HG03439 (cell line): ENCODE measurements at regions not wholly inside any gene's neighbourhood (a gene's known extent, or its start where the extent isn't known, plus 50 kb on each side); places are given as distances from the start of the nearest gene placed in this dataset.

Experiments used
- ATAC-seq: cut with Tn5 transposase; IDR thresholded peaks from one replicate; pipeline ENCODE4 v1.9.1; 2021; ENCODE audit warnings: mild to moderate bottlenecking, moderate library complexity; ENCODE audit not compliant: unreplicated experiment

DNA sequence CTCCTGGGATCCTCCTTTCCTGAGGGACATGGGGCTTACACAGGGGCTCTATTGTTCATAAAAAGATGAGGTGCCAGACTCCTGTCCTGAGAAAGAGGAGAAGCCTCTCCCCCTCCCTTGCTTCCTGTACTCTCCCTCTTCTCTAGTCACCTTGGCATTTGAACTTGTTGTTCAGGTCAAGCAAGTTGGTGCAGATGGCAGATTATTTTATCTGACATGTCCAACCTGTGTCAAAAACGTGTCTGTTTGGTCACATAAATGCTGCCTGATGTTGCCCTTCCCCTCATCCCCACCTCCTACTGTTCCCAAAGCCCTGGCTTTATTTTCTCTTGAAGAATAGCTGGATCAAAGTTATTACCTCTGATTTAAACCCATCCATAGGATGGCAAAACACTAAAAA lies 154.8 kb downstream of the TMX1 start:
- ATAC-seq: no peak

DNA sequence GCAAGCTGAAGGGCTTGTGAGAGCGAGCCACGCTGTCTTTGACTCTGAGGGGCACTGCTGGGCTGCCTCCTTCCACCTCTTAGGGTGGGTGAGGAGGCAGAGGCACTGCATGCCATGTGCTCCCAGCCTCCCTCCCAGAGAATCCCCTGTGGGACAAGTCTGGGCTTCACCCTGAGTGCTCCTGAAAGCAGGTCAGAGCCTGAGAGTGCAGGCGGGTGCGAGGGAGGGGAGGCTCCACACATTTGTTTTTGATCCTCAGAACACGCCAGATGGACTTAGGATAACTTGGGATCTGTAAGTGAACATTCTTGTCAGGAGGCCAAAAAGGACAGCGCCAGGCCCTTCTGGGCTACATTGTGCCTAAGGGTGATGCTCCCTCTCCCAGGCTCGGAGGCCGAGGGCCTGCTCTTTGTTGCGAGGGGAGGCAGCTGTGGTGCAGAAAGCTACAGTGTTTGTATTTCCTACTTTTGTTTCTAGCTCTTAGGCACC lies 155.4 kb downstream of the TMX1 start:
- ATAC-seq: no peak

- ATAC-seq: no peak
These were observed 156.3 kb downstream of the TMX1 start for GRCh38 chr14:51396222-51396815.

- no peak for ATAC-seq
These were observed 158.9 kb downstream of the TMX1 start for GRCh38 chr14:51398898-51399297.

DNA sequence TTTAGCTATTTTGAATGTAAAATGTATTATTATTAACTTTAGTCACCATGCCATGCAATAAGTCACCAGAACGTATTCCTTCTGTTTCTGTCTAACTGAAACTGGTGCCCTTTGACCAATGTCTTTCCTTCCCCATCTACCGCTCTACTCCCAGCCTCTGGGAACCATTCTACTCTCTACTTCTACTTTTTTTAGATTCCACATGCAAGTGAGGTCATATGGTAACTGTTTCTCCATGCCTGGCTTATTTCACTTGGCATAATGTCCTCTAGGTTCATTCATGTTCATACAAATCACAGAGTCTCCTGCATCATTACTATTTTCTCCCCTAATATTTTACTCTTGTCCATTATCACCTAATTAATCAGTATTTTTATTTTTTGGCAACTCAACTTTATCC lies 160.1 kb downstream of the TMX1 start:
- ATAC-seq: no peak

- ATAC-seq: no peak
These were observed 161.2 kb downstream of the TMX1 start for GRCh38 chr14:51401272-51401671.

DNA sequence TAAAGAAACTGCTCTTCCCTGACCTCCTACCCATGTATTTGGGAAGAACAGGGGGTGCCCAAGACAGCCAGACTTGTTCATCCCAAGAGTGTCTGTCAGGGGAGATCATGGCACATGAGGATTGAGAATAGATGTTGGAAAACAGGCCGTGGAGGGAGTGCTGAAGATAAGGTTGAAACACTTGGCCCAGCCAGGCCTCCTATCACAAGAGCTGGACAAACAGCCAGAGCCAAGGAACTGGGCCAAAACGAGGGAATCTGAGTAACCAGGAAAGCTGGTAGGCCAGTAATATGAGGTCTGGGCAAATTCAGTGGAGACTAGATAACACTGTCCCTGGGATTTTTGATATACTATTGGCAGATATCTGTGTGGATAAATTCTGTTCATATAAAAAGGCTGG lies 161.7 kb downstream of the TMX1 start:
- no peak for ATAC-seq

GRCh38 chr14:51410897-51411296 lies 170.8 kb downstream of the TMX1 start:
- no peak for ATAC-seq

DNA sequence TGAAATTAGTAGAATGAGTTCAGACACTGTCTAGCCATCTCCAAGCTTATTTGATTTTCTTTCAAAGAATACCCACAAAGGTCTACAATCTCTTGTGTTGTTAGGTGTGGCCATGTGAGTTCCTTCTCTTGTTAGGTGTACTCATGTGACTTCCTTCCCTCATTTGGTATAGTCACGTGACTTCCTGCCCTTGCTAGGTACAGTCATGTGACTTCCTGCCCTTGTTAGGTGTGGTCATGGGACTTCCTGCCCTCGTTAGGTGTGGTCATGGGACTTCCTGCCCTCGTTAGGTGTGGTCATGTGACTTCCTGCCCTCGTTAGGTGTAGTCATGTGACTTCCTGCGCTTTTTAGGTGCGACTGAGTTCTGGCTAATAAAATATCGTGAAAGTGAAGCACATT lies 179.6 kb downstream of the TMX1 start:
- ATAC-seq: no peak

DNA sequence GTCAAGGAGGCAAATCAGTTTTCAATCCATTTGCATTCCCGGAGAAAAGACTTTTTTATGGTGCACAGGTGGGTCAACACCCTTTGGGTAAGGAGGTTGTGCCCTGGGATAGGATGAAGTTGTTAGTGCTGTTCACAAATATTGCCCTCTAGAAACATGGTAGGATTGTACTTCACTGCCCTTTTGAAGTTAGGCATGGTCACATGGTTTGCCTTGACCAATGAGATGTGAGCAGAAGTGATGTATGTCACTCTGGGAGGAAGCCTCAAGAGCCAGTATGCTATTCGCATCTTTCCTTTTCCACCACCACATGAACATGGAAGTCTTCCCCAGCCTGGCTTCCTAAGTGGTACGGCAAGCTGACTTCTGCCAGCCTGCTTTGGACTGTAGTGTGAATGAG lies 182.7 kb downstream of the TMX1 start:
- ATAC-seq: no peak

GRCh38 chr14:51424041-51424440 lies 184.0 kb downstream of the TMX1 start:
- ATAC-seq: no peak

DNA sequence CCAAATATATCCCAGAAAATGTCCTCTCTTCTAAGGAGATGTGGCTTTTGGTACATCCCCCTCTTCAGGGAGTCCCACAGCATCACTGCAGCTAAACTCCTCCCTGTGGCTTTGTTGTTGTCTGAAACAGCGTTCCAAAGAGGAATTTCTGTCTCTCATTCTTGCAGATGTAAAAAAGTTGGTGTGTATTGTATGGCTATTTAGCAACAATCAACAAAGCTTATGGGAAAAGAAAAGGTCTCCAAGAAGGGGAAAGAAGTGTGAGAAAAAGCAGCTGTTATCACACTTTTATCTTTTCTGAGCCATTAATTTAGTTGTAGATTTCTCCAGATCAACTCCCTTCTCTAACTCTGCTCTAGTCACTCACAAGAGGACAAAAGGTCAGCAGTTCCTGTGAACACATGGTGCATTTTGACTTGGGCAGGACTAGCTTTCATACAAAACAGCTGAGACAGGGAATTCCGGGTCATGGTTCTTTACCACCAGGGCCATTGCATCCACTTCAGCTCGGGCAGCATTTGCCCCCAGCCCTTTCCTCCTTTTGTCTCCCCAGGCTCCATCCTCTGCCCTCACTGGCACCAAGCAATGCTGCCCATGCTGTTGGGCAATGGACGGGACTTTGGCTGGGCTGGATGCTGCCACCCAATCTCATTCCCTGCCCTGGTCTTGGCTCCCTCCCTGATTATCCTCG lies 184.7 kb downstream of the TMX1 start:
- ATAC-seq: no peak

DNA sequence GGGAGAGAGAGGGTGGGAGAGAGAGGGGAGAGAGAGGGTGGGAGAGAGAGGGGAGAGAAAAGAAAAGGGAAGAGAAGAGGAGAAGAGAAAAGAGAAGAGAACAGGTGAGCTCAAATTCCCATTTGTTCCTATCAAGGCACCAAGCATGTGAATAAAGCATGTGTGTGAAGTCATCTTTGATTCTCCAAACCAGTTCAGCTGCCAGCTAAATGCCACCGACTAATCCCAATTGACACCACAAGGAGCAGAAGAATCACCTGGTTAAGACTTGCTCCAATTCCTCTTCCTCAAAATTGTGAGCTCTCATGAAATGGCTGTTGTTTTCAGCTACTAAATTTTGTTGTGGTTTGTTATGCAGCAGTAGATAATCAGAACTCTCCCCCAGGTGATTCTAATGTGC lies 188.9 kb downstream of the TMX1 start:
- no peak for ATAC-seq

- no peak for ATAC-seq
These were observed 190.0 kb downstream of the TMX1 start for GRCh38 chr14:51430079-51430478.

GRCh38 chr14:51430633-51431032 lies 190.6 kb downstream of the TMX1 start:
- no peak for ATAC-seq

- ATAC-seq: peak; percentile 60
These were observed 191.1 kb downstream of the TMX1 start for GRCh38 chr14:51431033-51431709.

DNA sequence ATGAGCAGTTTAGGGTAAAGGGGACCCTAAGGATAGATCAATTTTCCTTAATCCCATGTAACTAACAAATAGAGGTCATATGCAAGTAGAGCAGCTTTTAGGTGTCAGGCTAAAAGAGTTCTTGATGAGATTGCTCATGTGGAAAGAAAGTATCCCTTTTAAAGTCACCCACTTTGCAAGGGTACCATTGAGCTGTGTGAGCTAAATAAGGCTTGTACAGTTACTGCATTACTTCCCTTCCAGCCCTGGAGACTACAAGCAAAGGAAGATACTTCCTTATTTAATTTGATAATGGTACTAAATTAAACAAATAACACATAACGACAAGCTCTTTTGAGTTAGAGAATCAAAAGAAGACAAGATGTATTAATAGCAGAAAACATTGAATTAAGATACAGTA lies 191.7 kb downstream of the TMX1 start:
- no peak for ATAC-seq

GRCh38 chr14:51432302-51432948 lies 192.4 kb downstream of the TMX1 start:
- no peak for ATAC-seq

DNA sequence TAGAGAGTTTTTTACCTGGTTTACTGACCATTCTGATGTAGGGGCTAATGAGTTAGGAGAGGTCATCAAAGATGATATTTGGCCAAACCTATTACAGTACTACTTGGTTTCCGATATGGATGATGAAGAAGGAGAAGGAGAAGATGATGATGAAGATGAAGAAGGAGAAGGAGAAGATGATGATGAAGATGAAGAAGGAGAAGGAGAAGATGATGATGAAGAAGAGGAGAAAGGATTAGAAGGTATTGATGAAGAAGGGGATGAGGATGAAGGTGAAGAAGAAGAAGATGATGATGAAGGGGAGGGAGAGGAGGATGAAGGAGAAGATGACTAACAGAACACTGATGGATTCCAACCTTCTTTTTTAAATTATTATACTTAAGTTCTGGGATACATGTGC lies 196.6 kb downstream of the TMX1 start:
- no peak for ATAC-seq

- ATAC-seq: no peak
These were observed 199.8 kb downstream of the TMX1 start for GRCh38 chr14:51439896-51440295.

DNA sequence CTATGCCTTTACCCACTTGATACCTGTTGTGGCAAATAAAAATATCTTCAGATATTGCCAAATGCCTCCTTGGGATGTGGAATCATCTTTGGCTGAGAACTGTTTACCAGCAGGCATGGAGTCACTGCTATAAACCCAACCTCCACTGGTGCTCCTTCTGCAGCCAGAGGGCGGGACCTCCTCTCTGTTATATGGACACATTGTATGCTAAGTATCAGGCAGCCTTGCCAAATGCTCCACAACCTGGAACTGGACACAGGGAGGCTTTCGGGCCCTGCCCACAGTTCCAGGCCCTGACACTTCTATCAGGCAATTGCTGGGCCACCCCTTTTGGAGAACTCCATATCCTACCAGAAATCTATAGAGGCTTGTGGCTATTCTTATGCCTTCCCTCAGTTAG lies 201.0 kb downstream of the TMX1 start:
- no peak for ATAC-seq
